Esophagus (tissue), 2 donors: ENCODE measurements at regions not wholly inside any gene's neighbourhood (a gene's known extent, or its start where the extent isn't known, plus 50 kb on each side); places are given as distances from the start of the nearest gene placed in this dataset.

ENCODE experiments used
- H3K27ac ChIP-seq, 2 donors: one replicate each; pipeline ENCODE4 v1.5.1; 2013; ENCODE audit warnings: low read depth in 2 of 2, mild to moderate bottlenecking in 2 of 2, inconsistent platforms in 1 of 2, low read length in 1 of 2, moderate library complexity in 1 of 2
- H3K27me3 ChIP-seq, 2 donors: one replicate each; pipeline ENCODE4 v1.6.1; 2013; ENCODE audit warnings: low read length in 2 of 2, control low read depth in 1 of 2, mild to moderate bottlenecking in 1 of 2; ENCODE audit not compliant: insufficient read depth in 2 of 2, control insufficient read depth in 1 of 2
- H3K36me3 ChIP-seq, 2 donors: one replicate each; pipeline ENCODE4 v1.6.1; 2013; ENCODE audit warnings: low read length in 1 of 2; ENCODE audit not compliant: control insufficient read depth in 2 of 2, insufficient read depth in 2 of 2
- H3K4me1 ChIP-seq, 2 donors: one replicate each; pipeline ENCODE4 v1.6.1; 2013; ENCODE audit warnings: low read length in 1 of 2; ENCODE audit not compliant: control insufficient read depth in 2 of 2, insufficient read depth in 2 of 2
- H3K4me3 ChIP-seq, 2 donors: one replicate each; pipeline ENCODE4 v1.5.1; 2013; ENCODE audit warnings: low read length in 2 of 2, mild to moderate bottlenecking in 2 of 2, low read depth in 1 of 2, moderate library complexity in 1 of 2
- H3K9me3 ChIP-seq, 2 donors: one replicate each; pipeline ENCODE4 v1.6.1; 2013; ENCODE audit warnings: mild to moderate bottlenecking in 2 of 2, low read depth in 1 of 2, low read length in 1 of 2, moderate library complexity in 1 of 2; ENCODE audit not compliant: control insufficient read depth in 2 of 2, insufficient read depth in 1 of 2
- WGBS, 2 donors: extraction: QIAGEN DNeasy Blood & Tissue Kit; methylation state at CpG; one replicate each; pipeline ENCODE4 v1.1.7; 2013; 5-methylcytosine and 5-hydroxymethylcytosine counted together
- donor health status: healthy with polysubstance abuse.
- donor health status: Bipolar disorder and iron deficiency.

GRCh38 chr3:44019736-44020135, 221.9 kb upstream of the TOPAZ1 start:
- Histone ChIP-seq H3K4me1 (peaks cover 0 to 5% of the 10 kb centered on the region in 2 donors), H3K36me3 (no peaks in the 10 kb centered on the region), H3K27ac (no peak overlapping the region), H3K27me3 (peaks cover 3 to 9% of the 10 kb centered on the region in 2 donors), H3K9me3 (no peaks in the 10 kb centered on the region), H3K4me3 (no peak overlapping the region)
- WGBS, 2 donors, result 63 to 70% methylated on average over 7 of the region's 7 CpGs

- H3K4me3 ChIP-seq, result no peak overlapping the region
- peaks cover 0 to 5% of the 10 kb centered on the region in 2 donors for H3K4me1 ChIP-seq
- no peak overlapping the region for H3K27ac ChIP-seq
- H3K9me3 ChIP-seq, result no peaks in the 10 kb centered on the region
- H3K36me3 ChIP-seq, result no peaks in the 10 kb centered on the region
- peaks cover 3 to 9% of the 10 kb centered on the region in 2 donors for H3K27me3 ChIP-seq
- WGBS, 2 donors, result 65 to 82% methylated on average over 1 of the region's 1 CpG
Observed at GRCh38 chr3:44020143-44020542, 221.5 kb upstream of the TOPAZ1 start.

GRCh38 chr3:44021651-44022594, 219.8 kb upstream of the TOPAZ1 start:
- peaks cover 0 to 5% of the 10 kb centered on the region in 2 donors for H3K4me1 ChIP-seq
- peaks cover 3 to 9% of the 10 kb centered on the region in 2 donors for H3K27me3 ChIP-seq
- 5 to 6% methylated on average over 53 of the region's 53 CpGs for WGBS, 2 donors
- no peak overlapping the region for H3K4me3 ChIP-seq
- no peak overlapping the region for H3K27ac ChIP-seq
- H3K9me3 ChIP-seq, result no peaks in the 10 kb centered on the region
- H3K36me3 ChIP-seq, result no peaks in the 10 kb centered on the region

GRCh38 chr3:44023961-44024593, 217.6 kb upstream of the TOPAZ1 start:
- WGBS, 2 donors, result 88% methylated on average over 11 of the region's 11 CpGs
- no peaks in the 10 kb centered on the region for H3K9me3 ChIP-seq
- H3K27ac ChIP-seq, result no peak overlapping the region
- H3K36me3 ChIP-seq, result no peaks in the 10 kb centered on the region
- H3K4me1 ChIP-seq, result peaks cover 0 to 5% of the 10 kb centered on the region in 2 donors
- H3K27me3 ChIP-seq, result peaks cover 3 to 9% of the 10 kb centered on the region in 2 donors
- H3K4me3 ChIP-seq, result no peak overlapping the region

- Histone ChIP-seq H3K27ac (no peak overlapping the region), H3K27me3 (peaks cover 3 to 9% of the 10 kb centered on the region in 2 donors), H3K9me3 (no peaks in the 10 kb centered on the region), H3K36me3 (no peaks in the 10 kb centered on the region), H3K4me1 (peaks cover 0 to 5% of the 10 kb centered on the region in 2 donors), H3K4me3 (no peak overlapping the region)
- WGBS, 2 donors, result 42 to 53% methylated on average over 5 of the region's 5 CpGs
Observed at GRCh38 chr3:44026220-44026865, 215.3 kb upstream of the TOPAZ1 start.

GRCh38 chr3:44029100-44029499, 212.6 kb upstream of the TOPAZ1 start:
- H3K27ac ChIP-seq, result no peak overlapping the region
- 83 to 85% methylated on average over 2 of the region's 2 CpGs for WGBS, 2 donors
- H3K36me3 ChIP-seq, result no peaks in the 10 kb centered on the region
- H3K9me3 ChIP-seq, result no peaks in the 10 kb centered on the region
- no peaks in the 10 kb centered on the region for H3K4me1 ChIP-seq
- H3K4me3 ChIP-seq, result no peak overlapping the region
- no peaks in the 10 kb centered on the region for H3K27me3 ChIP-seq

- H3K27me3 ChIP-seq, result no peaks in the 10 kb centered on the region
- H3K9me3 ChIP-seq, result no peaks in the 10 kb centered on the region
- H3K4me3 ChIP-seq, result no peak overlapping the region
- H3K4me1 ChIP-seq, result no peaks in the 10 kb centered on the region
- H3K36me3 ChIP-seq, result no peaks in the 10 kb centered on the region
- H3K27ac ChIP-seq, result no peak overlapping the region
- 86 to 89% methylated on average over 7 of the region's 7 CpGs for WGBS, 2 donors
Observed at GRCh38 chr3:44030285-44030684, 211.4 kb upstream of the TOPAZ1 start.

- no peaks in the 10 kb centered on the region for H3K27me3 ChIP-seq
- 75 to 76% methylated on average over 1 of the region's 1 CpG for WGBS, 2 donors
- no peak overlapping the region for H3K27ac ChIP-seq
- no peaks in the 10 kb centered on the region for H3K36me3 ChIP-seq
- no peak overlapping the region for H3K4me3 ChIP-seq
- H3K4me1 ChIP-seq, result no peaks in the 10 kb centered on the region
- H3K9me3 ChIP-seq, result no peaks in the 10 kb centered on the region
Observed at GRCh38 chr3:44030687-44031305, 210.9 kb upstream of the TOPAZ1 start.
